Hepatocyte (in vitro differentiated cells): ENCODE measurements at regions not wholly inside any gene's neighbourhood (a gene's known extent, or its start where the extent isn't known, plus 50 kb on each side); places are given as distances from the start of the nearest gene placed in this dataset.

ENCODE experiments used
- DNase-seq: peaks from one replicate; pipeline ENCODE4 v3.0.0-alpha.2; 2016; ENCODE audit warnings: low spot score
- H2AFZ ChIP-seq: fragments of 200-600 bp; sonication (generic); 2 replicates; pipeline ENCODE4 v1.6.0; 2016; ENCODE audit warnings: antibody characterized with exemption, mild to moderate bottlenecking
- H3K27ac ChIP-seq: fragments of 200-600 bp; sonication (generic); 2 replicates; pipeline ENCODE4 v1.5.1; 2016; ENCODE audit warnings: mild to moderate bottlenecking
- H3K27me3 ChIP-seq: fragments of 200-600 bp; sonication (generic); 2 replicates; pipeline ENCODE4 v1.6.1; 2016
- H3K36me3 ChIP-seq: fragments of 200-600 bp; sonication (generic); replicated peaks from 2 replicates; pipeline ENCODE4 v1.5.1; 2016; ENCODE audit warnings: low read depth; ENCODE audit not compliant: insufficient read depth
- H3K4me1 ChIP-seq: fragments of 200-600 bp; sonication (generic); 2 replicates; pipeline ENCODE4 v1.5.1; 2016; ENCODE audit warnings: mild to moderate bottlenecking, moderate library complexity; ENCODE audit not compliant: insufficient read depth
- H3K4me2 ChIP-seq: fragments of 200-600 bp; sonication (generic); 2 replicates; pipeline ENCODE4 v1.6.0; 2016
- H3K4me3 ChIP-seq: fragments of 200-600 bp; sonication (generic); 2 replicates; pipeline ENCODE4 v1.5.1; 2016; ENCODE audit warnings: mild to moderate bottlenecking
- H3K79me2 ChIP-seq: fragments of 200-600 bp; sonication (generic); 2 replicates; pipeline ENCODE4 v1.6.0; 2017; ENCODE audit warnings: mild to moderate bottlenecking
- H3K9me2 ChIP-seq: fragments of 200-600 bp; sonication (generic); replicated peaks from 2 replicates; pipeline ENCODE4 v1.6.0; 2017; ENCODE audit warnings: mild to moderate bottlenecking; ENCODE audit not compliant: insufficient read depth
- H3K9me3 ChIP-seq: fragments of 200-600 bp; sonication (generic); 2 replicates; pipeline ENCODE4 v1.5.1; 2016; ENCODE audit warnings: low read depth, mild to moderate bottlenecking
- H4K20me1 ChIP-seq: fragments of 200-600 bp; sonication (generic); 2 replicates; pipeline ENCODE4 v1.6.0; 2016; ENCODE audit warnings: mild to moderate bottlenecking; ENCODE audit not compliant: insufficient read depth, poor library complexity, severe bottlenecking
- EZH2 ChIP-seq: fragments of 200-600 bp; sonication (generic); IDR thresholded peaks from 2 replicates; pipeline ENCODE4 v1.6.1; 2016; ENCODE audit warnings: antibody characterized with exemption, mild to moderate bottlenecking, borderline replicate concordance
- EZH2phosphoT487 ChIP-seq: fragments of 200-600 bp; sonication (generic); IDR thresholded peaks from one replicate; pipeline ENCODE4 v1.6.1; 2018; ENCODE audit warnings: antibody characterized with exemption, mild to moderate bottlenecking, low read depth, moderate library complexity; ENCODE audit not compliant: unreplicated experiment, severe bottlenecking
- WGBS: methylation state at CpG from one replicate; pipeline ENCODE4 v1.1.6; 2016; ENCODE audit warnings: low lambda C conversion rate; ENCODE audit errors: missing lambda C conversion rate; 5-methylcytosine and 5-hydroxymethylcytosine counted together
- TF ChIP-seq, protein P1 (sequence below): fragments of 200-600 bp; sonication (generic); IDR thresholded peaks from 2 replicates; pipeline ENCODE4 v1.5.1; 2016; ENCODE audit warnings: antibody characterized with exemption, mild to moderate bottlenecking; ENCODE audit not compliant: poor library complexity

DNA sequence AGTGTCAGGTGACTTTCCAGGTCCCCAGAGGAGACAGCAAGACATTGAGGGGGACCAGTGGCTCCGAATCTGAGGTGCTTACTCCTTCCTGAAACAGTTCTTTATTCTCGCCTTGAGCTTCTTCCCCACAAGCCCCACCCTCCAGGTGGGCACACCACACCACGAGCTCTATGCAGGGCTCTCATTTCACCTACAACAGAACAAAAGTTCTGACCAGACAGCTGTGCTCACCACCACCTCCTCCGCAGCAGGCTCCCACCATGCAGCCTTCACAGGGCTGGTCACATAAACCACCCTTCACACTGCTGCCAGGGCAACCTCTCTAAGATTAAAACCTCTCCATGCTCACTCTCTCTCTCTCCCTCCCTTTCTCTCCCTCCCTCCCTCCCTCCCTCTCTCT, 384.5 kb upstream of the ARID1B start:
- no peaks in the 10 kb centered on the region for H3K79me2 ChIP-seq
- WGBS = 88% methylated on average over 4 of the region's 4 CpGs
- H3K9me3 ChIP-seq = no peaks in the 10 kb centered on the region
- TF ChIP-seq EZH2 = no peak
- TF ChIP-seq EZH2phosphoT487 = no peak
- TF ChIP-seq, protein P1, sequence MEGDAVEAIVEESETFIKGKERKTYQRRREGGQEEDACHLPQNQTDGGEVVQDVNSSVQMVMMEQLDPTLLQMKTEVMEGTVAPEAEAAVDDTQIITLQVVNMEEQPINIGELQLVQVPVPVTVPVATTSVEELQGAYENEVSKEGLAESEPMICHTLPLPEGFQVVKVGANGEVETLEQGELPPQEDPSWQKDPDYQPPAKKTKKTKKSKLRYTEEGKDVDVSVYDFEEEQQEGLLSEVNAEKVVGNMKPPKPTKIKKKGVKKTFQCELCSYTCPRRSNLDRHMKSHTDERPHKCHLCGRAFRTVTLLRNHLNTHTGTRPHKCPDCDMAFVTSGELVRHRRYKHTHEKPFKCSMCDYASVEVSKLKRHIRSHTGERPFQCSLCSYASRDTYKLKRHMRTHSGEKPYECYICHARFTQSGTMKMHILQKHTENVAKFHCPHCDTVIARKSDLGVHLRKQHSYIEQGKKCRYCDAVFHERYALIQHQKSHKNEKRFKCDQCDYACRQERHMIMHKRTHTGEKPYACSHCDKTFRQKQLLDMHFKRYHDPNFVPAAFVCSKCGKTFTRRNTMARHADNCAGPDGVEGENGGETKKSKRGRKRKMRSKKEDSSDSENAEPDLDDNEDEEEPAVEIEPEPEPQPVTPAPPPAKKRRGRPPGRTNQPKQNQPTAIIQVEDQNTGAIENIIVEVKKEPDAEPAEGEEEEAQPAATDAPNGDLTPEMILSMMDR = no peak
- H3K27me3 ChIP-seq = no peaks in the 10 kb centered on the region
- no peak overlapping the region for H3K4me2 ChIP-seq
- H4K20me1 ChIP-seq = no peaks in the 10 kb centered on the region
- no peak overlapping the region for H3K27ac ChIP-seq
- no peak for DNase-seq
- no peaks in the 10 kb centered on the region for H3K4me1 ChIP-seq
- no peaks in the 10 kb centered on the region for H3K36me3 ChIP-seq
- H3K4me3 ChIP-seq = no peak overlapping the region
- H3K9me2 ChIP-seq = no peaks in the 10 kb centered on the region
- no peak overlapping the region for H2AFZ ChIP-seq

DNA sequence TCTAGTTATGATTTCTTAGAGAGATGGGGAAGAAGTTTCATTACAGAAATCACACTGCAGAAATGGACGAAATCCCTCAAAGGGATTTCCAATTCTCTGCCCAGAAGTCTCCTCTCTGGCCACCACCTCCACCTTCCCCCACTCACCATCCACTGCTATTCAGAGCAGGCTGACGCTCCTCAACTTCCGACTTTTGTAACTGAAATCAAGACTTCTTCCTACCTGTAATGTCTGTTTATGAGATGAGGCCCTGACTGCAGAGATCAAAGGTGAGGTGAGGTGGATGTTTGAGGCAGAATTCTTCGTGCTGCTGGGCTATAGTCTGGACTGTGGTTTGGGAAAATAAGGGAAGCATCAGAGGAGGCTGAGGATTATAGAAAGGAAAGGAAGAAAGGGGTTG, 385.2 kb upstream of the ARID1B start:
- H3K27me3 ChIP-seq = no peaks in the 10 kb centered on the region
- H3K9me2 ChIP-seq = no peaks in the 10 kb centered on the region
- H3K4me3 ChIP-seq = no peak overlapping the region
- H3K79me2 ChIP-seq = no peaks in the 10 kb centered on the region
- no peak overlapping the region for H2AFZ ChIP-seq
- 75% methylated on average over 4 of the region's 4 CpGs for WGBS
- no peaks in the 10 kb centered on the region for H4K20me1 ChIP-seq
- TF ChIP-seq EZH2phosphoT487 (no peak), EZH2 (no peak)
- TF ChIP-seq, protein P1 = no peak
- no peak overlapping the region for H3K27ac ChIP-seq
- H3K36me3 ChIP-seq = no peaks in the 10 kb centered on the region
- no peaks in the 10 kb centered on the region for H3K4me1 ChIP-seq
- no peak for DNase-seq
- no peaks in the 10 kb centered on the region for H3K9me3 ChIP-seq
- no peak overlapping the region for H3K4me2 ChIP-seq

DNA sequence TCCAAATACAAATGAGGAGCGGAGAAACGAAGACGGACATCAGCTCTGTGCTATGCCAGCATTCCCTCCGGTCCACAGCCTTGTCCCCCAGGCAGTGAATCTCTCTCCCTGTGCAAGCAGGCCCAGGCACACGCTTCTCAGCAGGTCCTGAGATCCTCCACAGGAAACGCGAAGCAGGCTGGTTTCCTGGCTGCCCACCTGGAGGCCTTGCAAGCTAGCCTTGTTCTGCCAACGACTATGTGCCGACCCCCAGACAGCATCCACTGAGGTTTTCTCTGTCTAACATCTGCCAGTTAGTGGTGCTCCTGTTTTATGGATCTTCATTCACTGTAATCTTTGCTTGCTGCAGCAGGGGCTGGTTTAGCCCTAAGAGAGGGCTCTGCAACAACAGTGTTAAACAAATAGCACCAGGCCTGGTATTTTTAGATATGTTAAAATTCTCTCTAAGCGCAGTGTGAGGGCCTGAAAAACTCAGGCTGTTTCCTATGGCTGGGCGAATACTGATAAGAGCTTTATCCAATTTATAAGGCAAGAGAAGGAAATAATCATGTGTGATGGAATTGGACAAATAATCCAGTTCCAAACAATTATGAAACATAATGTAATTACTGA, 386.0 kb upstream of the ARID1B start:
- no peaks in the 10 kb centered on the region for H3K4me1 ChIP-seq
- no peaks in the 10 kb centered on the region for H3K9me2 ChIP-seq
- 73% methylated on average over 11 of the region's 11 CpGs for WGBS
- no peak overlapping the region for H3K27ac ChIP-seq
- no peak for DNase-seq
- no peak overlapping the region for H2AFZ ChIP-seq
- TF ChIP-seq EZH2 (no peak), EZH2phosphoT487 (no peak)
- TF ChIP-seq, protein P1 = no peak
- H3K4me3 ChIP-seq = no peak overlapping the region
- H3K36me3 ChIP-seq = no peaks in the 10 kb centered on the region
- no peaks in the 10 kb centered on the region for H4K20me1 ChIP-seq
- no peak overlapping the region for H3K4me2 ChIP-seq
- H3K27me3 ChIP-seq = no peaks in the 10 kb centered on the region
- no peaks in the 10 kb centered on the region for H3K9me3 ChIP-seq
- no peaks in the 10 kb centered on the region for H3K79me2 ChIP-seq
